ENCODE measurements at regions not wholly inside any gene's neighbourhood (a gene's known extent, or its start where the extent isn't known, plus 50 kb on each side); places are given as distances from the start of the nearest gene placed in this dataset.

GRCh38 chr1:233738396-233738795 lies 124.5 kb downstream of the KCNK1 start:
- H3K4me1 ChIP-seq: no peaks in the 10 kb centered on the region
- no peaks in the 10 kb centered on the region for H3K36me3 ChIP-seq
- H3K27ac ChIP-seq: no peak overlapping the region
- no peak for DNase-seq
- TF ChIP-seq POLR2AphosphoS5 (IDR thresholded peaks at IDR 0.05) (no peak), CTCF (IDR thresholded peaks at IDR 0.05 in 8 of 11, conservative IDR thresholded peaks at IDR 0.05 in 3 of 11) (no peak), POLR2A (IDR thresholded peaks at IDR 0.05) (no peak)
- H3K27me3 ChIP-seq (replicated peaks in 1 of 7): no peaks in the 10 kb centered on the region
- 84 to 91% (median 88%) methylated on average over 8 of the region's 8 CpGs for WGBS, 5 donors
- no peaks in the 10 kb centered on the region for H3K9me3 ChIP-seq
- intact Hi-C loops (cut with DNase I; ENCODE audit: low total_unique reads): no loop called here
- H3K4me3 ChIP-seq: no peak overlapping the region

GRCh38 chr1:233738850-233739249 lies 124.9 kb downstream of the KCNK1 start:
- Histone ChIP-seq H3K9me3 (no peaks in the 10 kb centered on the region), H3K27ac (no peak overlapping the region), H3K36me3 (no peaks in the 10 kb centered on the region), H3K4me1 (no peaks in the 10 kb centered on the region), H3K4me3 (no peak overlapping the region), H3K27me3 (replicated peaks in 1 of 7) (peaks cover 0 to 2% (median 0%) of the 10 kb centered on the region in 7 donors)
- no peak for DNase-seq
- intact Hi-C loops (cut with DNase I; ENCODE audit: low total_unique reads): no loop called here
- WGBS, 5 donors: 76 to 85% (median 82%) methylated on average over 14 of the region's 14 CpGs
- TF ChIP-seq POLR2AphosphoS5 (IDR thresholded peaks at IDR 0.05): no peak
- TF ChIP-seq CTCF (IDR thresholded peaks at IDR 0.05 in 8 of 11, conservative IDR thresholded peaks at IDR 0.05 in 3 of 11): no peak
- TF ChIP-seq POLR2A (IDR thresholded peaks at IDR 0.05): no peak

GRCh38 chr1:233744779-233745513 lies 131.0 kb downstream of the KCNK1 start:
- no peak for TF ChIP-seq POLR2AphosphoS5 (IDR thresholded peaks at IDR 0.05)
- Histone ChIP-seq H3K9me3 (no peaks in the 10 kb centered on the region), H3K36me3 (no peaks in the 10 kb centered on the region), H3K4me1 (no peaks in the 10 kb centered on the region), H3K27ac (no peak overlapping the region), H3K27me3 (replicated peaks in 1 of 7) (peaks cover 0 to 14% (median 0%) of the 10 kb centered on the region in 7 donors), H3K4me3 (no peak overlapping the region)
- WGBS, 5 donors: 27 to 41% (median 33%) methylated on average over 3 of the region's 3 CpGs
- no peak for DNase-seq
- intact Hi-C loops (cut with DNase I; ENCODE audit: low total_unique reads): no loop called here

- no peak overlapping the region for H3K4me3 ChIP-seq
- H3K36me3 ChIP-seq: no peaks in the 10 kb centered on the region
- no peak for TF ChIP-seq CTCF (IDR thresholded peaks at IDR 0.05 in 8 of 11, conservative IDR thresholded peaks at IDR 0.05 in 3 of 11)
- no peak for TF ChIP-seq POLR2A (IDR thresholded peaks at IDR 0.05)
- TF ChIP-seq POLR2AphosphoS5 (IDR thresholded peaks at IDR 0.05): no peak
- H3K27me3 ChIP-seq (replicated peaks in 1 of 7): peaks cover 0 to 9% (median 0%) of the 10 kb centered on the region in 7 donors
- WGBS, 5 donors: 84 to 100% (median 94%) methylated on average over 1 of the region's 1 CpG
- H3K9me3 ChIP-seq: no peaks in the 10 kb centered on the region
- H3K27ac ChIP-seq: no peak overlapping the region
- no peaks in the 10 kb centered on the region for H3K4me1 ChIP-seq
- DNase-seq: no peak
- intact Hi-C loops (cut with DNase I; ENCODE audit: low total_unique reads): no loop called here
Observed at GRCh38 chr1:233750139-233750538, 136.2 kb downstream of the KCNK1 start.

All from spleen (tissue), 11 donors.